Heart right ventricle (tissue), 16 donors: ENCODE measurements at regions not wholly inside any gene's neighbourhood (a gene's known extent, or its start where the extent isn't known, plus 50 kb on each side); places are given as distances from the start of the nearest gene placed in this dataset.

Experiments
- ATAC-seq, 8 donors: fragments of 200-7000 bp; cut with Tn5 transposase; one replicate each; pipeline ENCODE4 v1.9.1; 2020; ENCODE audit warnings: mild to moderate bottlenecking in 8 of 8, moderate library complexity in 8 of 8, moderate number of reproducible peaks in 1 of 8
- DNase-seq, 2 donors: peaks; one replicate each; pipeline ENCODE4 v3.0.0-alpha.2; 2020
- H3K27ac ChIP-seq, 10 donors: fragments of 200-600 bp; sonication (generic) in 2 of 10; one replicate each; pipeline versions ENCODE4 v1.5.0 to v1.8.0; 2020 to 2022; ENCODE audit warnings: mild to moderate bottlenecking in 3 of 10
- H3K27me3 ChIP-seq, 7 donors: fragments of 200-600 bp; one replicate each; pipeline ENCODE4 v1.8.0; 2021 to 2022; ENCODE audit warnings: mild to moderate bottlenecking in 2 of 7
- H3K36me3 ChIP-seq, 9 donors: fragments of 200-600 bp; sonication (generic) in 1 of 9; one replicate each; pipeline versions ENCODE4 v1.5.0 to v1.8.0; 2020 to 2022; ENCODE audit warnings: mild to moderate bottlenecking in 2 of 9
- H3K4me1 ChIP-seq, 9 donors: fragments of 200-600 bp; sonication (generic) in 1 of 9; one replicate each; pipeline versions ENCODE4 v1.5.0 to v1.8.0; 2020 to 2022; ENCODE audit warnings: mild to moderate bottlenecking in 4 of 9
- H3K4me3 ChIP-seq, 10 donors: fragments of 200-600 bp; sonication (generic) in 2 of 10; one replicate each; pipeline versions ENCODE4 v1.5.0 to v1.8.0; 2020 to 2022; ENCODE audit warnings: mild to moderate bottlenecking in 7 of 10, moderate library complexity in 2 of 10
- H3K9me3 ChIP-seq, 11 donors: fragments of 200-600 bp in 10 of 11; sonication (generic) in 2 of 11; one replicate each; pipeline versions ENCODE4 v1.5.0 to v1.8.0; 2013 to 2022; ENCODE audit warnings: mild to moderate bottlenecking in 2 of 11, control low read depth in 1 of 11, moderate library complexity in 1 of 11
- CTCF ChIP-seq, 9 donors: fragments of 200-600 bp; sonication (generic) in 2 of 9; IDR thresholded peaks; one replicate each; pipeline versions ENCODE4 v1.5.0 to v1.8.0; 2021 to 2022; ENCODE audit warnings: antibody characterized with exemption in 9 of 9, mild to moderate bottlenecking in 5 of 9, moderate library complexity in 1 of 9
- WGBS, 2 donors: extraction: QIAGEN DNeasy Blood & Tissue Kit; methylation state at CpG; one replicate each; pipeline ENCODE4 v1.1.7; 2013; ENCODE audit warnings: inconsistent platforms in 1 of 2; 5-methylcytosine and 5-hydroxymethylcytosine counted together
- intact Hi-C, 10 donors: fragments of 100-400 bp; cut with DNase I; formaldehyde crosslinking; loops; one replicate each; pipeline versions ENCODE4 v1.11.1 to v1.14.2; 2022
- donor health status: Arrhythmogenic right ventricular cardiomyopathy.
- donor health status: ischemic (EF 13 %, LVEDD 7.1; RV severe dilation, severe dysfunction).
- donor health status: healthy with polysubstance abuse.
- donor health status: DM: no; HTN: yes; CAD: no.
- donor health status: DM: no; HTN: no; CAD: no.
- donor health status: ischemic (EF 25% LVEDD 6.9; RV normal size, moderate dysfunction).
- donor health status: ischemic (EF 25% LVEDD 5.7; RV mildly dilated, moderate dysfunction).
- donor health status: healthy.
- donor health status: DM: yes; HTN: yes; CAD: no.
- donor health status: Ischemic cardiomyopathy.
- donor health status: ischemic (EF 35%, LVEDD 5.7; RV mildly dilated, moderate dysfunction).
- donor health status: nonischemic (EF 11% LVEDD 7.7; RV severe dilation, severe dysfunction).
- donor health status: DM: yes; HTN: yes; CAD: no.
- donor health status: PGD.
- donor health status: ischemic (EF 29% LVEDD 5.4; RV normal size, mild dysfunction).
- donor health status: nonischemic (EF 23%, LVEDD 6.1; RV moderate dilation, normal function).

- no peak for TF ChIP-seq CTCF (IDR thresholded peaks at IDR 0.05)
- Histone ChIP-seq H3K4me3 (no peak overlapping the region), H3K9me3 (no peaks in the 10 kb centered on the region), H3K27me3 (peaks cover 0 to 60% (median 43%) of the 10 kb centered on the region in 7 donors), H3K4me1 (no peaks in the 10 kb centered on the region), H3K27ac (no peak overlapping the region), H3K36me3 (no peaks in the 10 kb centered on the region)
- intact Hi-C loops = no loop called here
- DNase-seq = no peak
- ATAC-seq = no peak
- WGBS, 2 donors = 65 to 69% methylated on average over 12 of the region's 12 CpGs
Measured at GRCh38 chr22:49106096-49106841, 721.4 kb downstream of the BRD1 start.

GRCh38 chr22:49104434-49104833 is 723.2 kb downstream of the BRD1 start:
- TF ChIP-seq CTCF (IDR thresholded peaks at IDR 0.05) = no peak
- Histone ChIP-seq H3K27me3 (peaks cover 0 to 74% (median 55%) of the 10 kb centered on the region in 7 donors), H3K36me3 (no peaks in the 10 kb centered on the region), H3K4me3 (no peak overlapping the region), H3K27ac (no peak overlapping the region), H3K4me1 (no peaks in the 10 kb centered on the region), H3K9me3 (no peaks in the 10 kb centered on the region)
- 86 to 88% methylated on average over 7 of the region's 7 CpGs for WGBS, 2 donors
- intact Hi-C loops = no loop called here
- ATAC-seq (no peak), DNase-seq (no peak)

- no peak for TF ChIP-seq CTCF (IDR thresholded peaks at IDR 0.05)
- no peaks in the 10 kb centered on the region for H3K36me3 ChIP-seq
- 63 to 66% methylated on average over 15 of the region's 15 CpGs for WGBS, 2 donors
- no peak overlapping the region for H3K27ac ChIP-seq
- DNase-seq (no peak), ATAC-seq (no peak)
- intact Hi-C loops = no loop called here
- peaks cover 0 to 68% (median 51%) of the 10 kb centered on the region in 7 donors for H3K27me3 ChIP-seq
- H3K4me3 ChIP-seq = no peak overlapping the region
- H3K9me3 ChIP-seq = no peaks in the 10 kb centered on the region
- no peaks in the 10 kb centered on the region for H3K4me1 ChIP-seq
Measured at GRCh38 chr22:49103314-49104059, 724.2 kb downstream of the BRD1 start.

- intact Hi-C loops = no loop called here
- 83% methylated on average over 20 of the region's 20 CpGs for WGBS, 2 donors
- Histone ChIP-seq H3K27ac (no peak overlapping the region), H3K4me1 (no peaks in the 10 kb centered on the region), H3K27me3 (peaks cover 0 to 62% (median 40%) of the 10 kb centered on the region in 7 donors), H3K9me3 (no peaks in the 10 kb centered on the region), H3K4me3 (no peak overlapping the region), H3K36me3 (no peaks in the 10 kb centered on the region)
- ATAC-seq (no peak), DNase-seq (no peak)
- TF ChIP-seq CTCF (IDR thresholded peaks at IDR 0.05) = no peak
Measured at GRCh38 chr22:49102367-49102766, 725.3 kb downstream of the BRD1 start.
